ENCODE measurements at regions not wholly inside any gene's neighbourhood (a gene's known extent, or its start where the extent isn't known, plus 50 kb on each side); places are given as distances from the start of the nearest gene placed in this dataset.

DNA sequence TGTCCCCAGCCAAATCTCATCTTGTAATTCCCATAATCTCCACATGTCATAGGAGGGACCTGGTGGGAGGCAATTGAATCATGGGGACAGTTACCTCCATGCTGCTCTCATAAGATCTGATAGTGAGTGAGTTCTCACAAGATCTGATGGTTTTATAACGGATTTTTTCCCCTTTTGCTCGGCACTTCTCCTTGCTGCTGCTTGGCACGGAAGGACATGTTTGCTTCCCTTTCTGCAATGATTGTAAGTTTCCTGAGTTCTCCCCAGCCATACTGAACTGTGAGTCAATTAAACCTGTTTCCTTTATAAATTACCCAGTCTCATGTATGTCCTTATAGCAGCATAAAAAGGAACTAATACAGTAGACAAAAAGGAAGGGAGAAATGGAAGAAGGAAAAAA, 76.7 kb upstream of the CCNG1 start:
- no peaks in the 10 kb centered on the region for H3K36me3 ChIP-seq (ENCODE audit: insufficient read depth, low read length)
- no peaks in the 10 kb centered on the region for H3K9me2 ChIP-seq (ENCODE audit: low read depth, low read length)
- no peaks in the 10 kb centered on the region for H3F3A ChIP-seq (ENCODE audit: insufficient read depth, low read length)
- no peaks in the 10 kb centered on the region for H4K20me1 ChIP-seq (ENCODE audit: insufficient read depth, low read length)
- TF ChIP-seq, protein P1, sequence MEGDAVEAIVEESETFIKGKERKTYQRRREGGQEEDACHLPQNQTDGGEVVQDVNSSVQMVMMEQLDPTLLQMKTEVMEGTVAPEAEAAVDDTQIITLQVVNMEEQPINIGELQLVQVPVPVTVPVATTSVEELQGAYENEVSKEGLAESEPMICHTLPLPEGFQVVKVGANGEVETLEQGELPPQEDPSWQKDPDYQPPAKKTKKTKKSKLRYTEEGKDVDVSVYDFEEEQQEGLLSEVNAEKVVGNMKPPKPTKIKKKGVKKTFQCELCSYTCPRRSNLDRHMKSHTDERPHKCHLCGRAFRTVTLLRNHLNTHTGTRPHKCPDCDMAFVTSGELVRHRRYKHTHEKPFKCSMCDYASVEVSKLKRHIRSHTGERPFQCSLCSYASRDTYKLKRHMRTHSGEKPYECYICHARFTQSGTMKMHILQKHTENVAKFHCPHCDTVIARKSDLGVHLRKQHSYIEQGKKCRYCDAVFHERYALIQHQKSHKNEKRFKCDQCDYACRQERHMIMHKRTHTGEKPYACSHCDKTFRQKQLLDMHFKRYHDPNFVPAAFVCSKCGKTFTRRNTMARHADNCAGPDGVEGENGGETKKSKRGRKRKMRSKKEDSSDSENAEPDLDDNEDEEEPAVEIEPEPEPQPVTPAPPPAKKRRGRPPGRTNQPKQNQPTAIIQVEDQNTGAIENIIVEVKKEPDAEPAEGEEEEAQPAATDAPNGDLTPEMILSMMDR (IDR thresholded peaks at IDR 0.05; ENCODE audit: low read length) = no peak
- TF ChIP-seq EZH2 (IDR thresholded peaks at IDR 0.05; ENCODE audit: borderline replicate concordance, low read length) = no peak
- H3K4me1 ChIP-seq (ENCODE audit: insufficient read depth, low read length, severe bottlenecking) = no peaks in the 10 kb centered on the region
- no peak overlapping the region for H3K27ac ChIP-seq (ENCODE audit: low read depth, low read length, poor library complexity, severe bottlenecking)
- H3K9ac ChIP-seq (ENCODE audit: low read length) = no peak overlapping the region
- no peaks in the 10 kb centered on the region for H3K9me3 ChIP-seq (ENCODE audit: low read length)
- no peak overlapping the region for H3K4me2 ChIP-seq (ENCODE audit: low read length)
- H3K4me3 ChIP-seq (ENCODE audit: low read depth, low read length, poor library complexity, severe bottlenecking) = no peak overlapping the region
- no peak overlapping the region for H2AFZ ChIP-seq (ENCODE audit: low read length)
- H3K27me3 ChIP-seq (ENCODE audit: insufficient read depth, low read length) = no peaks in the 10 kb centered on the region
- H3K79me2 ChIP-seq (ENCODE audit: insufficient read depth, low read length) = no peaks in the 10 kb centered on the region

DNA sequence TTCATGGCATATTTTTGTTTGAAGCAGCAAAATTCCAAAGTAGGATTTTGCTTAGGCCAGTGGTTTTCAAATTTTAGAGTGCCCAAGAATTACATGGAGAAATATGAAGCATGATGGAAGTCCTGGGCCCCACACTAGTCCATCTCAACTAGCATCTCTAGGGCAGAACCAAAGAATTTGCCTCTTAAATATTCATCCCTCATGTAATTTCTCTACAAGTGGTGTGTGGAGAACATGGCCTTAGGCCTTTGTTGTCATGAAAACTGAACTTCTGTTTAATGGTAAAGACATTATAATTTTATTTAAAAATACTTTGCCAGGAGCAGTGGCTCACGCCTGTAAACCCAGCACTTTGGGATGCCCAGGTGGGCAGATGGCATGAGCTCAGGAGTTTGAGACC, 75.9 kb upstream of the CCNG1 start:
- TF ChIP-seq EZH2 (IDR thresholded peaks at IDR 0.05; ENCODE audit: borderline replicate concordance, low read length) = no peak
- TF ChIP-seq, protein P1 (IDR thresholded peaks at IDR 0.05; ENCODE audit: low read length) = no peak
- Histone ChIP-seq H2AFZ (ENCODE audit: low read length) (no peak overlapping the region), H3K9ac (ENCODE audit: low read length) (no peak overlapping the region), H3F3A (ENCODE audit: insufficient read depth, low read length) (no peaks in the 10 kb centered on the region), H3K9me3 (ENCODE audit: low read length) (no peaks in the 10 kb centered on the region), H3K36me3 (ENCODE audit: insufficient read depth, low read length) (no peaks in the 10 kb centered on the region), H3K27me3 (ENCODE audit: insufficient read depth, low read length) (no peaks in the 10 kb centered on the region), H4K20me1 (ENCODE audit: insufficient read depth, low read length) (no peaks in the 10 kb centered on the region), H3K9me2 (ENCODE audit: low read depth, low read length) (no peaks in the 10 kb centered on the region), H3K79me2 (ENCODE audit: insufficient read depth, low read length) (no peaks in the 10 kb centered on the region), H3K4me3 (ENCODE audit: low read depth, low read length, poor library complexity, severe bottlenecking) (no peak overlapping the region), H3K4me2 (ENCODE audit: low read length) (no peak overlapping the region), H3K4me1 (ENCODE audit: insufficient read depth, low read length, severe bottlenecking) (no peaks in the 10 kb centered on the region), H3K27ac (ENCODE audit: low read depth, low read length, poor library complexity, severe bottlenecking) (no peak overlapping the region)

- Histone ChIP-seq H3K9me3 (ENCODE audit: low read length) (no peaks in the 10 kb centered on the region), H3K9ac (ENCODE audit: low read length) (no peak overlapping the region), H3K4me1 (ENCODE audit: insufficient read depth, low read length, severe bottlenecking) (no peaks in the 10 kb centered on the region), H3K79me2 (ENCODE audit: insufficient read depth, low read length) (no peaks in the 10 kb centered on the region), H3K4me3 (ENCODE audit: low read depth, low read length, poor library complexity, severe bottlenecking) (no peak overlapping the region), H3K9me2 (ENCODE audit: low read depth, low read length) (no peaks in the 10 kb centered on the region), H4K20me1 (ENCODE audit: insufficient read depth, low read length) (no peaks in the 10 kb centered on the region), H3K27me3 (ENCODE audit: insufficient read depth, low read length) (no peaks in the 10 kb centered on the region), H3K36me3 (ENCODE audit: insufficient read depth, low read length) (no peaks in the 10 kb centered on the region), H3K27ac (ENCODE audit: low read depth, low read length, poor library complexity, severe bottlenecking) (no peak overlapping the region), H2AFZ (ENCODE audit: low read length) (no peak overlapping the region), H3K4me2 (ENCODE audit: low read length) (no peak overlapping the region), H3F3A (ENCODE audit: insufficient read depth, low read length) (no peaks in the 10 kb centered on the region)
- TF ChIP-seq, protein P1 (IDR thresholded peaks at IDR 0.05; ENCODE audit: low read length) = no peak
- TF ChIP-seq EZH2 (IDR thresholded peaks at IDR 0.05; ENCODE audit: borderline replicate concordance, low read length) = no peak
Observed at GRCh38 chr5:163362840-163363371, 74.5 kb upstream of the CCNG1 start.

Data from OCI-LY1 (cell line).